Transverse colon (tissue), 3 donors: ENCODE measurements at regions not wholly inside any gene's neighbourhood (a gene's known extent, or its start where the extent isn't known, plus 50 kb on each side); places are given as distances from the start of the nearest gene placed in this dataset.

Experiments used
- EP300 ChIP-seq: sonication (generic); formaldehyde crosslinking; IDR thresholded peaks from one replicate; pipeline ENCODE4 v1.6.1; 2017; ENCODE audit warnings: antibody characterized with exemption, low read depth
- TF ChIP-seq, protein P1 (sequence below), 5 experiments: fragments of 200-600 bp in 3 of 5; fragments of 450-650 bp in 2 of 5; sonication (generic) in 3 of 5; IDR thresholded peaks; 1 replicate in 2 of 5; 2 replicates in 3 of 5; pipeline ENCODE4 v1.5.1; 2016 to 2017; ENCODE audit warnings: antibody characterized with exemption in 5 of 5, inconsistent platforms in 3 of 5, mild to moderate bottlenecking in 2 of 5, moderate library complexity in 1 of 5

DNA sequence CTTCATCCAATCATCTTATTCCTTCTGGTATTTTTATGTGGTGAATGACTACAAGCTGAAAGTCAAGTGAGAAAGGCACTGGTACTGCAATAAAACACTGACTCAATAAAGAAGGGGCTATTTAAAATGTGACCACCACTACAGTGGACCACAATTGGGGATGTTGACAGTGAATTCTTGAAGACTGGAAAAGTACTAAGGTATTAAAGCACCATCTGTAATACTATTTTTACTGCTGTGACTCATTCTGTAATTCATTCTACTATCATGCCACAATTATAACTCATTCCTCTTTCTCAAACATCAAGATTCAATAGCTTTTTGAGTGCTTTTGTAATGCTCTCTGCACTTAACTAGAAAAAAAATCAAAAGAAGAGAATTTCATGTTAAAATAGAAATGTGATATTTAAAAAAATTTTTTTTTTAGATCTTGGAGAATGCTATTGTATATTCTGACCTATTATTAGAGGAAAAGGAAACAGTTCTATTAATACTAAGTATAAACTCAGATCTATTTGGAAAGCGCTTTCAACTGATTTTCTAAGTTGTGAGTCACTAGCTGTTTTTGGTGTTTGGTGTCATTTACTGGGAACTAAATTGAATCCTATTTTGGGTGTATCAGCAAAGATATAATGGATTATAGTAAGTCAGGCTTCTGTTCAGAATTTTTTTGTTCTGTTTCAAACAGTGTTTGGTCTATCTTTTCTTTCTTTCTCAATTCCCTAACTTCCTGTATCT is 104.7 kb upstream of the TMEM170B start:
- TF ChIP-seq, protein P1, sequence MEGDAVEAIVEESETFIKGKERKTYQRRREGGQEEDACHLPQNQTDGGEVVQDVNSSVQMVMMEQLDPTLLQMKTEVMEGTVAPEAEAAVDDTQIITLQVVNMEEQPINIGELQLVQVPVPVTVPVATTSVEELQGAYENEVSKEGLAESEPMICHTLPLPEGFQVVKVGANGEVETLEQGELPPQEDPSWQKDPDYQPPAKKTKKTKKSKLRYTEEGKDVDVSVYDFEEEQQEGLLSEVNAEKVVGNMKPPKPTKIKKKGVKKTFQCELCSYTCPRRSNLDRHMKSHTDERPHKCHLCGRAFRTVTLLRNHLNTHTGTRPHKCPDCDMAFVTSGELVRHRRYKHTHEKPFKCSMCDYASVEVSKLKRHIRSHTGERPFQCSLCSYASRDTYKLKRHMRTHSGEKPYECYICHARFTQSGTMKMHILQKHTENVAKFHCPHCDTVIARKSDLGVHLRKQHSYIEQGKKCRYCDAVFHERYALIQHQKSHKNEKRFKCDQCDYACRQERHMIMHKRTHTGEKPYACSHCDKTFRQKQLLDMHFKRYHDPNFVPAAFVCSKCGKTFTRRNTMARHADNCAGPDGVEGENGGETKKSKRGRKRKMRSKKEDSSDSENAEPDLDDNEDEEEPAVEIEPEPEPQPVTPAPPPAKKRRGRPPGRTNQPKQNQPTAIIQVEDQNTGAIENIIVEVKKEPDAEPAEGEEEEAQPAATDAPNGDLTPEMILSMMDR (IDR thresholded peaks at IDR 0.05) = no peak
- no peak for TF ChIP-seq EP300
